B cell (primary cell): ENCODE measurements at regions not wholly inside any gene's neighbourhood (a gene's known extent, or its start where the extent isn't known, plus 50 kb on each side); places are given as distances from the start of the nearest gene placed in this dataset.

Experiments
- ATAC-seq: fragments of 200-7000 bp; cut with Tn5 transposase; one replicate; pipeline ENCODE4 v1.10.0; 2021; ENCODE audit warnings: low read depth, mild to moderate bottlenecking, moderate number of reproducible peaks, moderate library complexity
- CTCF ChIA-PET: fragments of 350-600 bp; sonication (Branson Sonifier 250); formaldehyde crosslinking; loops from one replicate; lab custom pipeline; 2021; ENCODE audit warnings: antibody characterized with exemption, inconsistent platforms; lab: Charles Lee
- POLR2A ChIA-PET: fragments of 350-600 bp; sonication (Branson Sonifier 250); formaldehyde crosslinking; loops from one replicate; lab custom pipeline; 2021; ENCODE audit warnings: antibody characterized with exemption; lab: Charles Lee
- DNase-seq: peaks from one replicate; pipeline ENCODE4 v3.0.0; 2013
- H2AFZ ChIP-seq: 2 replicates; pipeline ENCODE4 v1.6.1; 2012; ENCODE audit warnings: mild to moderate bottlenecking, low read depth, low read length; ENCODE audit not compliant: insufficient read depth, poor library complexity, severe bottlenecking
- H3K27ac ChIP-seq, 2 donors: 1 replicate in 1 of 2; 2 replicates in 1 of 2; pipeline ENCODE4 v1.5.1; 2012 to 2013; ENCODE audit warnings: low read length in 2 of 2, mild to moderate bottlenecking in 2 of 2, moderate library complexity in 1 of 2
- H3K27me3 ChIP-seq, 4 experiments: fragments of 200-600 bp in 1 of 4; sonication (generic) in 1 of 4; replicated peaks in 1 of 4; 1 replicate in 2 of 4; 2 replicates in 2 of 4; pipeline versions ENCODE4 v1.6.1 to v1.7.0; 2013 to 2016; ENCODE audit warnings: low read length in 3 of 4, mild to moderate bottlenecking in 2 of 4, mixed read lengths in 1 of 4, moderate library complexity in 1 of 4; ENCODE audit not compliant: insufficient read depth in 4 of 4, control insufficient read depth in 3 of 4; ENCODE audit errors: control extremely low read depth in 1 of 4
- H3K36me3 ChIP-seq, 2 experiments: replicated peaks in 1 of 2; 1 replicate in 1 of 2; 2 replicates in 1 of 2; pipeline versions ENCODE4 v1.6.1 to v1.7.1; 2013; ENCODE audit warnings: low read length in 1 of 2; ENCODE audit not compliant: insufficient read depth in 2 of 2, control insufficient read depth in 1 of 2; ENCODE audit errors: control extremely low read depth in 1 of 2, extremely low read depth in 1 of 2
- H3K4me1 ChIP-seq, 2 donors: fragments of 200-600 bp in 1 of 2; sonication (generic) in 1 of 2; 1 replicate in 1 of 2; 2 replicates in 1 of 2; pipeline versions ENCODE4 v1.5.1 to v1.6.1; 2013 to 2017; ENCODE audit warnings: low read length in 2 of 2; ENCODE audit not compliant: control insufficient read depth in 2 of 2, insufficient read depth in 2 of 2
- H3K4me2 ChIP-seq: replicated peaks from 2 replicates; pipeline ENCODE3; 2012; ENCODE audit warnings: mild to moderate bottlenecking, low read depth, low read length; ENCODE audit not compliant: poor library complexity, severe bottlenecking
- H3K4me3 ChIP-seq, 5 experiments: fragments of 200-600 bp in 1 of 5; sonication (generic) in 1 of 5; 1 replicate in 3 of 5; 2 replicates in 2 of 5; pipeline versions ENCODE4 v1.5.1 to v1.7.0; 2011 to 2016; ENCODE audit warnings: low read length in 4 of 5, mild to moderate bottlenecking in 4 of 5, low read depth in 2 of 5, control low read depth in 1 of 5, moderate library complexity in 1 of 5; ENCODE audit not compliant: insufficient read depth in 1 of 5; ENCODE audit errors: control extremely low read depth in 1 of 5, extremely low read depth in 1 of 5
- H3K79me2 ChIP-seq: fragments of 200-600 bp; sonication (generic); one replicate; pipeline ENCODE4 v1.6.0; 2016; ENCODE audit warnings: low read length; ENCODE audit not compliant: control insufficient read depth, insufficient read depth
- H3K9ac ChIP-seq: fragments of 200-600 bp; sonication (generic); 2 replicates; pipeline ENCODE4 v1.6.1; 2017; ENCODE audit warnings: mild to moderate bottlenecking, low read length, moderate library complexity
- H3K9me3 ChIP-seq, 3 donors: one replicate each; pipeline versions ENCODE4 v1.6.1 to v1.7.1; 2013; ENCODE audit warnings: low read length in 2 of 3; ENCODE audit not compliant: control insufficient read depth in 2 of 3, insufficient read depth in 1 of 3; ENCODE audit errors: control extremely low read depth in 1 of 3
- H4K20me1 ChIP-seq: 2 replicates; pipeline ENCODE4 v1.6.0; 2012; ENCODE audit warnings: mild to moderate bottlenecking, low read length; ENCODE audit not compliant: insufficient read depth, control insufficient read depth, poor library complexity, severe bottlenecking
- H3K27ac Mint-ChIP-seq: one replicate; pipeline ENCODE4 v1.8.0; 2021; ENCODE audit warnings: mixed read lengths
- H3K27me3 Mint-ChIP-seq: one replicate; pipeline ENCODE4 v1.8.0; 2021; ENCODE audit warnings: mixed read lengths
- H3K4me1 Mint-ChIP-seq: one replicate; pipeline ENCODE4 v1.8.0; 2021; ENCODE audit warnings: mixed read lengths
- H3K4me3 Mint-ChIP-seq: one replicate; pipeline ENCODE4 v1.8.0; 2021; ENCODE audit warnings: mixed read lengths
- H3K9me3 Mint-ChIP-seq: one replicate; pipeline ENCODE4 v1.8.0; 2022; ENCODE audit warnings: mixed read lengths; ENCODE audit not compliant: insufficient read depth
- CTCF ChIP-seq: fragments of 200-600 bp; IDR thresholded peaks from one replicate; pipeline ENCODE4 v1.8.0; 2022; ENCODE audit warnings: antibody characterized with exemption, mild to moderate bottlenecking
- EZH2 ChIP-seq: IDR thresholded peaks from 2 replicates; pipeline ENCODE4 v1.6.1; 2012; ENCODE audit warnings: borderline replicate concordance, low read depth, mild to moderate bottlenecking, moderate library complexity, low read length; ENCODE audit not compliant: insufficient read depth, poor library complexity, severe bottlenecking
- WGBS: methylation state at CpG from one replicate; pipeline ENCODE4 v1.1.5; 2013; ENCODE audit warnings: missing lambda C conversion rate; ENCODE audit not compliant: insufficient coverage; 5-methylcytosine and 5-hydroxymethylcytosine counted together
- intact Hi-C: fragments of 100-400 bp; cut with micrococcal nuclease; formaldehyde crosslinking; loops from one replicate; pipeline ENCODE4 v1.10.0; 2022

GRCh38 chr3:106482451-106482850 is 613.6 kb upstream of the CBLB start:
- Histone ChIP-seq H3K27ac (no peak overlapping the region), H3K36me3 (no peaks in the 10 kb centered on the region), H3K4me1 (no peaks in the 10 kb centered on the region), H3K4me2 (no peak overlapping the region), H3K9ac (no peak overlapping the region), H3K4me3 (no peak overlapping the region), H3K27me3 (no peaks in the 10 kb centered on the region), H2AFZ (no peak overlapping the region), H4K20me1 (no peaks in the 10 kb centered on the region), H3K79me2 (no peaks in the 10 kb centered on the region), H3K9me3 (peaks cover 4 to 26% (median 18%) of the 10 kb centered on the region in 3 donors)
- no peak for TF ChIP-seq CTCF
- no peak for TF ChIP-seq EZH2
- POLR2A ChIA-PET: no interaction called here
- Mint-ChIP-seq H3K4me1 (no peaks in the 10 kb centered on the region), H3K4me3 (no peak overlapping the region), H3K27ac (no peak overlapping the region), H3K9me3 (peaks cover 9% of the 10 kb centered on the region), H3K27me3 (peaks cover 3% of the 10 kb centered on the region)
- DNase-seq (no peak), ATAC-seq (no peak)
- WGBS: 94% methylated on average over 2 of the region's 5 CpGs
- intact Hi-C loops: no loop called here
- CTCF ChIA-PET: no interaction called here

GRCh38 chr3:106485217-106485616 is 616.4 kb upstream of the CBLB start:
- DNase-seq: no peak
- H3K9me3 Mint-ChIP-seq: no peaks in the 10 kb centered on the region
- H3K4me3 ChIP-seq: no peak overlapping the region
- no peak for ATAC-seq
- intact Hi-C loops: no loop called here
- POLR2A ChIA-PET: no interaction called here
- H3K9me3 ChIP-seq: peaks cover 0 to 13% (median 3%) of the 10 kb centered on the region in 3 donors
- H3K36me3 ChIP-seq: no peaks in the 10 kb centered on the region
- no peak overlapping the region for H3K27ac ChIP-seq
- H2AFZ ChIP-seq: no peak overlapping the region
- H3K79me2 ChIP-seq: no peaks in the 10 kb centered on the region
- H3K4me3 Mint-ChIP-seq: no peak overlapping the region
- no peaks in the 10 kb centered on the region for H3K4me1 ChIP-seq
- H3K9ac ChIP-seq: no peak overlapping the region
- H3K27me3 ChIP-seq: no peaks in the 10 kb centered on the region
- H3K27ac Mint-ChIP-seq: no peak overlapping the region
- no peaks in the 10 kb centered on the region for H3K4me1 Mint-ChIP-seq
- CTCF ChIA-PET: no interaction called here
- peaks cover 3% of the 10 kb centered on the region for H3K27me3 Mint-ChIP-seq
- no peak overlapping the region for H3K4me2 ChIP-seq
- H4K20me1 ChIP-seq: no peaks in the 10 kb centered on the region
- TF ChIP-seq CTCF (no peak), EZH2 (no peak)
